ENCODE measurements at regions not wholly inside any gene's neighbourhood (a gene's known extent, or its start where the extent isn't known, plus 50 kb on each side); places are given as distances from the start of the nearest gene placed in this dataset.

GRCh38 chr16:60127196-60127595, 1393.1 kb upstream of the GOT2 start:
- TF ChIP-seq JUNB (CRISPR knock-in tag; conservative IDR thresholded peaks at IDR 0.05) (no peak), GATA2 (CRISPR knock-in tag; IDR thresholded peaks at IDR 0.05) (no peak), JUND (IDR thresholded peaks at IDR 0.05; ENCODE audit: borderline replicate concordance, low read depth, low read length) (no peak), JUND (tag; IDR thresholded peaks at IDR 0.05; ENCODE audit: borderline replicate concordance, low read depth, low read length) (no peak), CCNT2 (IDR thresholded peaks at IDR 0.05; ENCODE audit: borderline replicate concordance, extremely low read depth, insufficient read length, low read depth, low read length) (no peak)
